HuH-7 (cell line): ENCODE measurements at regions not wholly inside any gene's neighbourhood (a gene's known extent, or its start where the extent isn't known, plus 50 kb on each side); places are given as distances from the start of the nearest gene placed in this dataset.
"Not testable (repeated sequence)": the region's sequence is repeated elsewhere in the genome, so short reads cannot be mapped to it uniquely, and the experiment has no call there.

Experiments used
- DNase-seq: peaks from one replicate; pipeline ENCODE4 v3.0.0; 2011; ENCODE audit warnings: low spot score

DNA sequence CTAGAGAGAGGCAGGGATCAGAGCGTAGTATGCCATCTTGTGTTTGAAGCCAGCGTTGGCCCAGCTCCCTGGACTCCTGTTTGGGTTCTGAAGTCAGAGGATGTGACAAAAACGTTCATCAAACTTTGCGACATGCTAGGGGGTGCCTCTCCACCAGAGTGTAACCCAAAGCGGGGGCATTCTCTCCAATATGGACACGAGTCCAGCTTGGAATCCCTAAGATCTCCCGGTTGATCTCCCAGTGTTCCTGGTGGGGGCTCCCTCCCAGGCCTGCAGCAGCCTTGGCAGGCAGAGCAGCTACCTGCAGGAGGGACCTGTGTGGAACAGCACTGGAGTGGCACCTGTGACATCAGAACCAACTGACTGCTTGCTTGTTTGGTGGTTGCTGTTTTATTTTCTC is 218.8 kb upstream of the ECI2 start:
- DNase-seq: no peak

DNA sequence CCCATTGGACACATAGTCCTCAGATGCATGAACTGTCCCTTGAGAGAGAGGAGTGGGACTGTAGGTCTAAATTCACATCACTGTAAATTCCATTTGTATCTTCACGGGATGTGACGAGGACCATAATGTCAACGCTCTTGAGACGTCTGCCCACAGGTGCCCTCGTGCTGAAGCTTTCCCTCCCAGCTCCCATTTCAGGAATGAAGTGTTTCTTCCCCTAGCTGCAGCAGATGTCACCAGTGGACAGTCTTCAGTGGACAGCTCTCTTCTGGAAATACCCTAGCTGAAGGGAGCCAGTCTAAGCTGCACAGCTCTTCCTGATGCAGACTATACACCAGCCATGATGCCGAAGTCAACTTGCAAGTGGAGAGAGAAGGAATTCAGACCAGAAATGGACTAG is 217.4 kb upstream of the ECI2 start:
- no peak for DNase-seq

DNA sequence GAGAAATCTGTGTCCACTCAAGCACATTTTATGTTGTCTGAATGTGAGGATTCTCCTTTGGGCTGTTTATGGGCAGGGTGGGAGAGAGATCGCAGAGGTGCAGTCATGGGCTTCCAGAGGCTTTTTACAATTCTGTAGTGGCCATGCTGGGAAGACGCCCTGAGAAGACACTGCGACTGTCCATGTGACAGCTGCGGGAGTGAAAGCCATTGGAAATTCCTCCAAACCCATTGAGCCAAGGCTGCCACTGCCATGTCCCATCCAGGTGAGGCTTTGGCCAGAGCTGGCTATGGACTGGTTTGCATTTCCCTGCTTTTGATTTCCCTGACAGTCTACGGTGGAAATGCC is 216.9 kb upstream of the ECI2 start:
- no peak for DNase-seq

DNA sequence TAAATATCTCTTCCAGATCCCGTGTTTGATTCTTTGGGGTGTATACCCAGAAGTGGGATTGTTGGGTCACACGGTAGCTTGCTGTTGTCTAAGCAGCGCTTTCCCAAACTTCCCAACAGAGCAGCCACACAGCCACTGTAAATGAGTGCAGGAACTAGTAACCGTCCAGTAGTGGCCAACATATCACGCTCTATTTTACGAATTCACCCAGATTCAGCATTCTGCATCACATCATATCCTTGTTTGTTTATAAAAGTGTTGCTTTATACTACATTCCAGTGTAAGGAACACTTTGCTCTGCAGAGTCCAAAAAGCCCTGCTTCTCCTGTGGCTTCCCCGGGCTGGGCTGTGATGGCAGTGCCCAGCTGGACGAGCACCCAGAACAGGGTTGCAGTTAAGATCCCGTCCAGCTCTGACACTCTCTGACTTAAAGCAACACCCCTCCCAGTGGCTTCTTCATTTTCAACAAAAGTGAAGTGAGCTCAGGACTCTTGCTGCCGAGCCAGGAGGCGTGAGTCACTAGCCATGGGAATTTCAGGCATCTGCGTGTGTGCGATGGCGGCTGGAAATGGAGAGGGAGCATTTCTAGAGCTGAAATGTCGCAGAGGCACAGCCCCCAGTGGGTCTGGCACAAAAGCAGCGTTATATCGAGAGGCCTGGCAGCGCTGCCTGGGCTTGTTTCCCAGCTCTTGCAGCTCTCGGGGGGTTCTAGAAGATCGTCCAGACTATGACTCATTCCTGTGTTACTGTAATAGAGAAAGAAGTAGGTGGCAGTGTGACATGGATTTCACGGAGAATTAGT is 216.3 kb upstream of the ECI2 start:
- DNase-seq: no peak

DNA sequence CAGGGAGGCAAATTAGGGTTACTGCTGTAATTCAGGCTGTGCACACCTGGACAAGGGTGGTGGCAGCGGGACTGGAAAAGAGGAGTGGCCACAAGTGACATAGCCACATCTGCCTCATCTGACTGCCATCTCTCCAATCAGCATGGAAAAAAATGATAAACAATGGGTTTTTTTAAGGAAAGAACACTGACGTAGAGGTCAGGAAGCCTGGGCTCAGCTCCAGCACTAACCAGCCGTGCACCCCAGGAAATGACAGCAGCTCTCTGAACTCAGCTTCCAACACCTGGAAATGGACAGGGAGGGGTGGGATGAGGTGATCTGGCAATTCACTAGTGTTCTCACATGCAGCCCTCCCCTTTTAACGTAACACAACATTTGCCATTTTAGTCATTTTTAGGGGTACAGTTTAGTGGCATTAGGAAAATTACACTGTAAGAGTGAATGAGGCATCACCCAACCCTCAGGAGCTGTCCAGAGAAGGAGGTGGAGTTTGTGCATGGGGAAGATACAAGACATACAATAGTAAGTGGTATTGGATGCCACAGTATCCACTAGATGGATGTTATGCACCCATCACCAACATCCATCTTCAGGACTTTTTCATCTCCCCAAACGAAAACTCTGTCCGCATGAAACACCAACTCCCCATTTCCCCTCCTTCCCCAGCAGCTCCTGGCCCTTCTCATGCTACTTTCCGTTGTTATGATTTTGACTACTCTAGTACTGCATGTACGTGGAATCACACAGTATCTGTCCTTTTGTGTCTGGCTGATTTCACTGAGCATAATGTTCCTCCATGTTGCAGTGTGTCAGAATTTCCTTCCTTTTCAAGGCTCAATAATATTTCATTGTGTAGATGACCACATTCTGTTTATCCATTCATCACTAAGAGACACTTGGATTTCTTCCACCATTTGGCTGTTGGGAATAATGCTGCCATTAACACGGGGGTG is 215.5 kb upstream of the ECI2 start:
- DNase-seq: no peak

DNA sequence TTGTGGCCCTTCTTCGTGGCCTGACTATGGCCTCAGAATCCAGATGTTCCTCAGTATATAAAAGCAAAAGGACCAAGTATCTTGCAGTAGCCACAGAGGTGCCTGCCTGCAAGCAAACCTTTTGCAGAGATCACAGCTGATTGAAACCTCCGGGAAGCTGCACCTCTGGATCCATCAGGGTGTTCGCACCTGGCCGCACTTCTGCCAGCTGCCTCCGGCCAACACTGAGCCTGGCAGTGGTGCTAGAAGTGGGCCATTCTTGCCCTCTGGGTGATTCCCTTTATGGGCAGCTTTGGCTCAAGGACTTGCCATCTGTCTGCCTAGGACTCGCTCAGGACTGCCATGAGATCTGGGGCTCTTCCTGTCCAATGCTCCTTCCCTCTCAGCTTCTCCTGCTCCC is 214.6 kb upstream of the ECI2 start:
- no peak for DNase-seq

DNA sequence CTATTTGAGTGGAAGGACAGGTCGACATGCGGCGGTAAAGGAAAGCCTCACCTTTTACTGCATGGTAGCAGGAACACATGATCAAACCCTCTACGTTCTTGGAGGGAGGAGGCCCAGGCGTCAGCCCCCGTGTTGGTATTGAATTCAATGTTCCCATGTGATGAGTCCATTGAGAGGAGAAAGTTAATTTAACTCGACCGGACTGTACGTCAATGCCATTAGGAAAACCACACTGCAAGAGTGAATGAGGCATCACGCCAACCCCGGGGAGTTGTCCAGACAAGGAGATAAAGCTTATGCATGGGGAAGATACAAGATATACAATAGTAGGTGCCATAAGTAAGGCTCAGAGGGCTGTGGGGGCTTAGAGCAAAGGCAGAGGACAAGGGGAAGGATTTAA is 213.9 kb upstream of the ECI2 start:
- no peak for DNase-seq

DNA sequence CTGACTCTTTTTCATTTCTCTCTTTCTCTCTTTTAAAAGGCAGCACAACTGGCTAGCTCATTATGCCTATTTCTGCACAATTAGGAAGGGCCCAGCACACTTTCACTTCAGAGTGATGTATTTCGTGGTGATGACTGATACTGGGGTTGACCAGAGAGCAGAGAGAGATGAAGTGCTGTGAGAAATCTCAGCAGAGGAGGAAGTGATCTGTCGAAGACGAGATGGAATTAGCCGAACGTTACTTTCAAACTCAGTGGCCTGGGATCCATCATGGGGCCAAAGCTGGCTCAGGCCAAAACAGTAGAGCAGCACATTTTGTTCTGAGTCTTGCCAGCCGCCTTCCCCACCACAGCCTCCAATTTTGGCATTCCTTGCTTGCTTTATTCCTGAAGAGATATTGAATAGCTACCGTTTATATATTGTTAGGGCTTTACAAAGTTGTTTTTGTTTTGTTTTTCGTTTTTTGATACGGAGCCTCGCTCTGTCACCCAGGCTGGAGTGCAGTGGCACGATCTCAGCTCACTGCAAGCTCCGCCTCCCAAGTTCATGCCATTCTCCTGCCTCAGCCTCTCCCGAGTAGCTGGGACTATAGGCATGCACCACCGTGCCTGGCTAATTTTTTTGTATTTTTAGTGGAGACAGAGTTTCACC is 213.2 kb upstream of the ECI2 start:
- no peak for DNase-seq

DNA sequence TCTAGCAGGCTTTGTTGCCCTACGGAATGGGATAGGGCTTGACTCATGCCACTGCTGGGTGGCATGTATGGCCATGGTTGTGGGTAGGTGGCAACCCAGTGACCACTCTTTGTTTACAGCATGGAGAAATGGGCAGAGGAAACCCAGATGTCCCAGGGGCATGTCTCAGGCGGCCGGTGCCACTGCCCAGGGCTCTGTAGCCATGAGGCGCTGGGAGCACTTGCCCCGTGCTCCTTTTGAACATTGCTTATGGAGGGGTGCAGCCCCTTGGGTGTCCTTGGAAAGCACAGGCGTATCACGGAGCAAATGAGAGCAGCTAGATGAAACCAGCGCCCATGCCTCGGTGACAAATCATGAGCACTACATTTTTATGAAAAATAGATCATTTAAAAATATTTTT is 212.5 kb upstream of the ECI2 start:
- no peak for DNase-seq

DNA sequence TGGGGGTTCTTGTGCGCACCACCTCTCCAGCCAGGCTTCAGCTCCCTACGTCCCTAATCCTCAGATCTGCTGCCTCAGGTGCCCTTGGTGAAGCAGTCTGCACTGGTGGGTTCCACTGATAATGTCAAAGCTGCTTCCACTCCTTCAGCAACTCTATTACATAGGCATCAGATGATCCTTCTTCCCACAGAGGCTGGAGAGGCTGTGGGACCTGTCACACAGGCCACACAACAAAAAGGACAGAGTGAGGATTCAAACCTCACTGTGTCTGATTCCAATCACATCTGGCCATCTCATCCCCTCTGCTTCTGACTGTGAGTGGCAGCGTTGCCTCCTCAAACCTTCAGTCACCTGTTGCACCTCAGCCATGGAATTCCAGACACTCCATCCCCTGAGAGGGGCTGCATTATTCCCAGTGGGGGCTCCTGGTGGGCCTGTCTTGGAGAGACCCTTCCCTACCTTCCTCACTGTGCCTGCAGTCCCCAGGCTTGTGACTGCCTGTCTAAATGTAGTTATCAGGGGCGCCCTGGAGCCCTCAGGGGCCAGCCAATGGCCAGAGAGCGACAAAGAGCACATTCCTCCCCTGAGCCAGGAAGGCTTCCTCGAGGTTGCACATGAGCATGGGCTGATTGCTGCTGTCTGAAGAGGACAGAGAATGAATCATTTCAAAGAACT is 211.4 kb upstream of the ECI2 start:
- DNase-seq: no peak

DNA sequence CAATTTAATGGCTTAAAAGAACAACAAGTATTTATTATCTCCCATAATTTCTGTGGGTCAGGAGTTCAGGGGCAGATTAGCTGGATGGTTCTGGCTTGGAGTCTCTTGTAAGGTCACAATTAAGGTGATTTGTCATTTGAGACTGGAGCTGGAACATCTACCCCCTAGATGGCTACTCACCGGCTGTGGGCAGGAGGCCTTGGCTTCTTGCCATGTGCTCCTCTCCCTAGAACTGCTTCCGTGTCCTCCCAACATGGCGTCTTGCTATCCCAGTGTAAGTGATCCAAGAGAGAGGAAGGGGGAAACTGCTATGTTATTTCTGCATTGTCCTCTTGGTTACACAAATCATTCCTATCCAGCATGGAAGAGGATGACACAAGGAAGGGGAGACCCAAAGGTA is 210.2 kb upstream of the ECI2 start:
- no peak for DNase-seq

DNA sequence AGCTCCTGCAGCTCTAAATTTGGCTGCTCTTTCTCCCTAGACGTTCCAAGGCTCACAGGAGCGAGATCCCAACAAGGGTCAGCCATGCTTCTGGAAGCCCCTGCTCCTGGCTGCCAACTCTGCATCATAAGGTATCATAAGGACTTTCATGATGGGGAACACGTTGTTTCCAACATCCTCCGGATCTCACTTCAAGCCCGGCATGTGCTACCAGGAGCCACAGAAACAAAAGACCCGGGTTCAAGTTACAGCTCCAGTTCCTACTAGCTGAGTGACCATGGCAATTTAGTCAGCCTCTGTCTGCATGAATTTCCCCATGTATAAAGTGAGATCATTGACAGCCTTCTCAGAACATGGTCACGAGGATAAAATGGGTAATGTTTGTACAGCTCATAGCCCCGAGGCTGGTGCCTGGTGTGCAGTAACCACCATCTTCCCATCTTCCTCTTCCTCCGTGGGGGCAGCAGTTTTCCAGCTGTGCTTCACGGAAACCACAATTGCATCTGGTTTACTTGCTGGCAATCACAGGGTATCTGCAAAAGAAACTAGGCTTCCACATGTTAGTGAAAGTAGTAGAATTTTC is 209.0 kb upstream of the ECI2 start:
- no peak for DNase-seq

DNA sequence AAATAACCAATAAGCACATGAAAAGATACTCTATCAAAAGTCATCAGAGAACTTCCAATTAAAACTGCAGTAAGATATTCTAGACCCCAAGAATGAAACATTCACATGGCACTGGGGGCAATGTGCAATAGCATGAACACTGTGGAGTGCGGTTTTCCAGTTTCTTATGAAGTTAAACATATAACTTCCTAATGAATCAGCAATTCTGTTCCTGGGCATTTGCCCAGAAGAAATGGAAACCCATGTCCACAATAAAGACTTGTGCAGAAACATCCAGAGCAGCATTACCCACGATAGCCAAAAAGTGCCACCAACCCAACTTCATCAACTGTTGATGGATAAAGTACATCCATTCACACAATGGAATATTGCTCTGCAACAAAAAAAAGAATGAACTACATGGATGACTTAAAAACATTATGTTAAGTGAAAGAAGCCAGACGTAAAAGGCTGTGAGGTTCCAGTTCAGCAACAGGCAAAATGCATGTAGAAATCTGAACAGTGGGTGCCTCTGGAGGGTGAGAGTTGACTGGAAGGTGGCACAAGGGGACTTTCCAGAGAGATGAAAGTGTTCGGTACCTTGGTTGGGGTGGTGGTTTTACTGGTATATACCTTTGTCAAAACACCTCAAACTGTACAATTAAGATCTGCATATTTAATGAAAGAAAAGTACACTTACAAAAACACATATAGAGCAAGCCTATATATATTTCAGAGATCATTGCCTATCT is 207.2 kb upstream of the ECI2 start:
- DNase-seq: no peak

DNA sequence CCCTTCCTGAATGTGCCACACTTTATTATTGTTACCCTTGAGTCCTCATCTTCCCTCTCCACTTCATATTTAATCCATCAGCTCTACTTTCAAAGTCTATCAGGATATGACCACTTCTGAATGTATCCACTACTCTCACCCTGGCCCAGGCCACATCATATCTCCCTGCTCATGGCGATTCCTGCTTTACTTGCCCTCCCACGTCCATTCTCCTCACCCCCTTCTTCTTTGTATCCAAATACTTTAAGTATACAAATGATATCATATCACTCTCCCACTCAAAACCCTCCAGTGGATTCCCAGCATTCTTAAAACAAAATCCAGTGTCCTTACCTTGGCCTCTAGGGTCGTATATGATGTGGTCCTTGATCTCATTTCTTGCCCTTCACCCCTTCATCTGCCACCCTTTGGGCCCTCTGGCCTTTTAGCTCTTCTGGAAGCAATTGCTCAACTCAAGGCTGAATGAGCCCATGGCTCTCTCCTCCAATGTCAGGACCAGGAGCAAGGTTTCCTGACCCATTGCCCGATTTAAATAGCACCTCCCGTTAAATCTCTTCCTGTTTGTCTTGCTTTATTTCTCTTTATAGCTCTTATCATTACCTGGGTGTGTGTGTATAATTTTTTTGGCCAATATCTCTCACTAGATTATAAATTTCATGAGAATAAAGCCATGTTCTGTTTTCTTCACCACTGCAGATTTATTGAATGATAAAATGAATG is 205.9 kb upstream of the ECI2 start:
- DNase-seq: no peak

DNA sequence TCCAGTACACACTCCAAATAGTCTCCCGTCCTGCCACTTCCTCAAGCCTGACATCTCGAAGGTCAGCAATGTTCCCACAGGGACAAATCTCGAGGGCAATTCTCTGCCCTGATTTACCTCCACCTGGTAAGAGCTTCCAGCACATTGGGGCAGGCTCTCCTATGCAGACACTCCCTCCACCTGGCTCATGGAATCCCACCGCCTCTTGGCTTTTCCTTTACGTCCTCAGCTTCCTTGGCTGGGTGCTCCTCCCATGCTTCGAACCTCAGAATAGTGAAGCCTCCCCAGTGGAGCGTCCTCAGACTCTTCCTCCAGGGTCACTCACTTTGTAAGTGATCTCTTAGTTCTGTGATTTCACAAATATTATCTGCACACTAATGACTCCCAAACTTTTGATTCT is 205.2 kb upstream of the ECI2 start:
- DNase-seq: no peak

DNA sequence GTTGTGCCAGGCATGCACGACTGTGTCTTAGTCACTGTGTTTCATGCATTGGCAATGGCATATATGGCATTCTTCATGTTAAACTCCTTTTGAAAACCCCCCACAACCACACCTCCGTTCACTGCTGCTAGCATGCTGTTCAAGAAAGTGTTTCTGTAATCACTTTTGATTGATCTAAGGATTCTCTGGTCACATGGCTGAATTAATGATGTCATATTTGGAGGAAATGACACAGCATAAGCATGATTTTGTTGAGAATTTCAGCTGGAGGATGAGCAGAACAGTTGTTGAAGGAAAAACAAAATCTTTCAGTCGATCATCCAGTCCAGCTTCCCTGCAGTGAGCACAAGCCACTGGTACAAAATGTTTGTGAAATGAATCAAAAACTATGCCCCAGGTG is 203.5 kb upstream of the ECI2 start:
- no peak for DNase-seq

DNA sequence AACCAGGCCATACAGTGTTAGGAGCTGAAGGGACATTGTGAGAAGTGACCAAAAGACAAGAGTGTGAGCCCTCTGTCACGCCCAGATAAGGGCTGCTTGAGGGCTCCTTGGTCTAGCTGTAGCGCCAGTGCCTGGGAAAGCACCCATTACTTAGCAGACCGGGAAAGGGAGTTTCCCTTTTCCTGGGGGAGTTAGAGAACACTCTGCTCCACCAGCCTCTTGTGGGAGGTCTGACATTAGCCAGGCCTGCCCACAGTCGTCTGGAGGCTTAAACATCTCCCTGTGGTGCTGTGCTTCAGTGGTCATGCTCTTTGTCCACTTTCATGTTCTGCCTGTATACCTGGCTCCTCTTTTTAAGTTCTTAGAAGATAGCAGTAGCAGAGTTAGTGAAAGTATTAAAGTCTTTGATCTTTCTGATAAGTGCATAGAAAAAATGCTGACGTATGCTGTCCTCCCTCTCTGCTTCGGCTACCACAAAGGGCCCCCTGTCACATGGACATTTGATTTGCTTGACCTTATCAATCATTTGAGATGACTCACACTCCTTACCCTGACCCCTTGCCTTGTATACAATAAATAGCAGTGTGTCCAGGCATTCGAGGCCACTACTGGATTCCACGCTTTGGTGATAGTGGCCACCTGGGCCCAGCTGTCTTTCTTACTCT is 201.5 kb upstream of the ECI2 start:
- DNase-seq: no peak

DNA sequence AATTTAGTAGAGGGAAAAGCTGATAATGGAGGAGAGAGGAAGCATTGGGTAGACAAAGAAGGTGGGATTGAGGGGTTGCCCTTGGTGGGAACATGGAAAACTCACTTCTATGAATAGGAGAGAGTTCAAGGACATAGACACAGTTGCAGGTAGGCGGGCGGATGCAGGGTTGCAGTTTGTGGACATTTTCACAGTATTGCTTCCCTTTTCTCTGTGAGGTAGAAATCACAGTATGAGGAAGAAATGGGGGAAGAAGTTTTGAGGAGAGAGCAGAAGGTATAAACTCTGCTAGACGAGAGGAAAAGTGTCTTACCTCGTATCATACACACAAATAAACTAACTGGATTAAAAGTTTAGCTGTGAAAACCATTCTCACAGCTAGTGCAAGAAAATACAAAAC is 200.7 kb upstream of the ECI2 start:
- DNase-seq: no peak

DNA sequence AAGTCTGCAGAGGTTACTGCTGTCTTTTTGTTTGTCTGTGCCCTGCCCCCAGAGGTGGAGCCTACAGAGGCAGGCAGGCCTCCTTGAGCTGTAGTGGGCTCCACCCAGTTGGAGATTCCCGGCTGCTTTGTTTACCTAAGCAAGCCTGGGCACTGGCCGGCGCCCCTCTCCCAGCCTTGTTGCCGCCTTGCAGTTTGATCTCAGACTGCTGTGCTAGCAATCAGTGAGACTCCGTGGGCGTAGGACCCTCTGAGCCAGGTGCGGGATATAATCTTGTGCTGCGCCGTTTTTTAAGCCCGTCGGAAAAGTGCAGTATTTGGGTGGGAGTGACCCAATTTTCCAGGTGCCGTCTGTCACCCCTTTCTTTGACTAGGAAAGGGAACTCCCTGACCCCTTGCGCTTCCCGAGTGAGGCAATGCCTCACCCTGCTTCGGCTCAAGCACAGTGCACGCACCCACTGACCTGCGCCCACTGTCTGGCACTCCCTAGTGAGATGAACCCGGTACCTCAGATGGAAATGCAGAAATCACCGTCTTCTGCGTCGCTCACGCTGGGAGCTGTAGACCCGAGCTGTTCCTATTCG is 198.9 kb upstream of the ECI2 start:
- not testable (repeated sequence) for DNase-seq

DNA sequence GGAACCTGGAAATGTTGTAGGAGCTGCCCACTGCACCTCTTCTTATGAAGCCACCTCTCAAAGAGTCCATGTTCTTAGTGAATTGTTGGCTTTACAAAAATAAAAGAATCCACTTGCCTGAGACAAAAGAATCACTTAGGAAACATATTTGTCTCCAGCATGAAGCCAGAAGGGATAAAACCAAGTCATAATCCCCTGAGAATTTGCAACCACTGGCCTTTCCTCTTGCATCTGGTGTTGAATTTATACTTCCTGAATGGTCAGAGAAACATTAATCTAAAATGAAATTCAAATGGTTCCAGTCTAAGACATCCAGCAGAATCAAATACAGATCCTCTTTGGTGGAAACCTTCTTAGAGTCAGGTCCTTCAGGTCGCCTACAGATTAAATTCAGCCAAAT is 192.5 kb upstream of the ECI2 start:
- DNase-seq: no peak
